ENCODE measurements at regions not wholly inside any gene's neighbourhood (a gene's known extent, or its start where the extent isn't known, plus 50 kb on each side); places are given as distances from the start of the nearest gene placed in this dataset.

- TF ChIP-seq CTCF (IDR thresholded peaks at IDR 0.05), result no peak
- Histone ChIP-seq H3K9me3 (peaks cover 0 to 5% of the 10 kb centered on the region in 2 donors), H3K27ac (no peak overlapping the region), H3K4me1 (no peaks in the 10 kb centered on the region), H3K4me3 (no peak overlapping the region), H3K27me3 (no peaks in the 10 kb centered on the region), H3K36me3 (no peaks in the 10 kb centered on the region)
- DNase-seq (ENCODE audit: low spot score), result no peak
These were observed 150.9 kb upstream of the TRIM24 start for GRCh38 chr7:138309186-138309585.

DNA sequence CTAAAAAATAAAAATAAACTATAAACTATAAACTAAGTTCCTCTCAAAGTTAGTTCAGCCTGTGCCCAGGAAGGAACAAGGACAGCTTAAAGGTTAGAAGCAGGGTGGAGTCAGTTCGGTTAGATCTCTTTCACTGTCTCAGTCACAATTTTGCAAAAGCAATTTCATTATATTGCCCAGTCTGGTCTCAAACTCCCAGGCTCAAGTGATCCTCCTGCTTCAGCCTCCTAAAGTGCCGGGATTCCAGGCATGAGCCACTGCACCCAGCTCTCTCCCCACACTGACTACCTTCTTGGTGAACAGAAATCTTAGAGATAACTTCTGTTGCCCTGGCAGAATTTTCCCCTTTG is 146.3 kb upstream of the TRIM24 start:
- Histone ChIP-seq H3K4me3 (no peak overlapping the region), H3K4me1 (no peaks in the 10 kb centered on the region), H3K27me3 (no peaks in the 10 kb centered on the region), H3K27ac (no peak overlapping the region), H3K36me3 (no peaks in the 10 kb centered on the region), H3K9me3 (peaks cover 0 to 7% of the 10 kb centered on the region in 2 donors)
- TF ChIP-seq CTCF (IDR thresholded peaks at IDR 0.05), result no peak
- no peak for DNase-seq (ENCODE audit: low spot score)

DNA sequence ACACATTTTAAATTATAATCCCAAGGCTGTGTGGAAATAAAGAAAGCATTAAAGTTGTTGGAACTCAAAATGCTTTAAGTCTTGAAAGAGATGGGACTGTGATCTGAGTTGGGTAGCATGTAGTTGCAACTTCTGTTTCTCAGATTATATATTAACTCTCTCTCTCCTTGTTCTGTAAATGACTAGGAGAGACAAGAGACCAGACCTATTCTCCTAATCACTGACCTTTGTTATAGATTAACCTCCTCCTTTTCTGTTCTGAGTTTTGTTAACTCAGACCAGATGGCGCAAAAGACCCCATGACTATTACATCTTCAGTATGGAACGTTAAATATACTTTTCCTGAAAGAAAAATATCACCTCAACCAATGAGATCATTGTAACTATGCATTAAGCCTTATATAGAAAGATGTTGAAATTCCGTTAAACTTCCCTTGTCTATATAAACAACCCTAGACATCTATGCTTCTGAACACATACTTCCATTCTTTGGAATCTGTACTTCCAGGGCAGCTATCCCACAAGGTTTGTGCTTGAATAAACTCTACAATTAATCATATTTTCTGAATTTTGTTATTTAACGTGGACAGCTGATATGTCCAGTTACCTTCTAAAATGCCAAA is 143.5 kb upstream of the TRIM24 start:
- TF ChIP-seq CTCF (IDR thresholded peaks at IDR 0.05), result no peak
- H3K27me3 ChIP-seq, result no peaks in the 10 kb centered on the region

DNA sequence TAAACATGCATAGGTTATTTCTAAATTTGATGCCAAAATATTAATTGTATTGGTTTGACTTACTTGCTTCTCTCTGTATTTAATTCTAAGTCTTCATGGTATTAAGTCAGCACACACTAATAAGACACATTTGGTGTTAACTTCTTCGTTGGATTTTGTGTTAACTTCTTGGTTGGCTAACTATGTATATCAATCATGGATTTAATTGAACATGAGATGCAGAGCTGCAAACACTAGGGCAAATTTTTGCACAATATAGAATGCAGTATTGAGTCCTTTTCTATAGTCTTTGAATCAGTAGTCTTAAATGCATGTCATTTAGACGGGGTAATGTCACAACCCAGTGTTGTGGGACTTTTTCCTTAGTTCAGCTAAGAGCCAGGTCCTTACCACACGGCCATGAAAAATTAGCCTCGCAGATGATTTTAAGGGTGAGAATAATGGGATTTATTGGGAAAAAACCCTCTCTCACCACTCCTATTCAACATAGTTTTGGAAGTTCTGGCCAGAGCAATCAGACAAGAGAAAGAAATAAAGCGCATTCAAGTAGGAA is 142.9 kb upstream of the TRIM24 start:
- Histone ChIP-seq H3K36me3 (no peaks in the 10 kb centered on the region), H3K9me3 (peaks cover 0 to 7% of the 10 kb centered on the region in 2 donors), H3K4me3 (no peak overlapping the region), H3K27me3 (no peaks in the 10 kb centered on the region), H3K27ac (no peak overlapping the region), H3K4me1 (no peaks in the 10 kb centered on the region)
- no peak for DNase-seq (ENCODE audit: low spot score)
- no peak for TF ChIP-seq CTCF (IDR thresholded peaks at IDR 0.05)

More for the DNA sequence above, 143.5 kb upstream of the TRIM24 start:
- no peak for DNase-seq (ENCODE audit: low spot score)
- H3K9me3 ChIP-seq, result peaks cover 0 to 7% of the 10 kb centered on the region in 2 donors
- no peak overlapping the region for H3K4me3 ChIP-seq
- no peaks in the 10 kb centered on the region for H3K36me3 ChIP-seq
- H3K27ac ChIP-seq, result no peak overlapping the region
- H3K4me1 ChIP-seq, result no peaks in the 10 kb centered on the region

DNA sequence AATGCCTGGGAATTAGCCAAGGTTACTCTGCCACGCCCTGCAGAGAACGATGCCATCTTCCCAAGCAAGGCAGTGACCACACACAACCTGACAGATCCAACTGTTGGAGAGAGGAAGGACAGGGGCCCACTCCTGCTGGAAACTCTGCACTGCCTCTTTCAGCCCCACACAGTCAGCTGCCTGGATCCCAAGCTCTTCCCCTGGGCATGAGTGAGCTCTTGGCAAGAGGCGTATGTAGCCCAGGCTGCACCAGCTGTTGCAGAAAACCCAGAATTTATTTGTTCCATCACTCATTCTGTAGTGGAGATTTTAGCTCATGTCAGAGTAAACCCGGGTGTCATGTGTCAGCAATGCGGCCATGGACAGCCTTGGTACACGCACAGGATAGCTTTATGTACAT is 135.1 kb upstream of the TRIM24 start:
- Histone ChIP-seq H3K9me3 (peaks cover 0 to 11% of the 10 kb centered on the region in 2 donors), H3K27ac (no peak overlapping the region), H3K27me3 (no peaks in the 10 kb centered on the region), H3K4me3 (no peak overlapping the region), H3K36me3 (no peaks in the 10 kb centered on the region), H3K4me1 (no peaks in the 10 kb centered on the region)
- DNase-seq (ENCODE audit: low spot score), result no peak
- TF ChIP-seq CTCF (IDR thresholded peaks at IDR 0.05), result no peak

GRCh38 chr7:138325434-138325833 is 134.6 kb upstream of the TRIM24 start:
- no peak for TF ChIP-seq CTCF (IDR thresholded peaks at IDR 0.05)
- Histone ChIP-seq H3K27me3 (no peaks in the 10 kb centered on the region), H3K9me3 (peaks cover 0 to 11% of the 10 kb centered on the region in 2 donors), H3K4me3 (no peak overlapping the region), H3K27ac (no peak overlapping the region), H3K36me3 (no peaks in the 10 kb centered on the region), H3K4me1 (no peaks in the 10 kb centered on the region)
- DNase-seq (ENCODE audit: low spot score), result no peak
